Stimulated activated CD8-positive, alpha-beta memory T cell treated with anti-CD3 and anti-CD28 coated beads, Interleukin-7, amount 100 ng/mL, for 1 hour (primary cell): ENCODE measurements at regions not wholly inside any gene's neighbourhood (a gene's known extent, or its start where the extent isn't known, plus 50 kb on each side); places are given as distances from the start of the nearest gene placed in this dataset.

Source experiments
- DNase-seq, 2 donors: peaks; one replicate each; pipeline ENCODE4 v3.0.0-alpha.2; 2020; ENCODE audit warnings: low read depth in 2 of 2

GRCh38 chr1:30609336-30609998 lies 113.9 kb downstream of the MATN1 start:
- DNase-seq = no peak

GRCh38 chr1:30607723-30608122 lies 115.7 kb downstream of the MATN1 start:
- no peak for DNase-seq

GRCh38 chr1:30606166-30606565 lies 117.2 kb downstream of the MATN1 start:
- DNase-seq = no peak

GRCh38 chr1:30605441-30605920 lies 117.9 kb downstream of the MATN1 start:
- no peak for DNase-seq

GRCh38 chr1:30604801-30605440 lies 118.5 kb downstream of the MATN1 start:
- DNase-seq = no peak

- DNase-seq = no peak
These were observed 120.1 kb downstream of the MATN1 start for GRCh38 chr1:30603081-30603858.

- no peak for DNase-seq
These were observed 121.9 kb downstream of the MATN1 start for GRCh38 chr1:30601316-30602085.

GRCh38 chr1:30600706-30601105 lies 122.7 kb downstream of the MATN1 start:
- DNase-seq = no peak

GRCh38 chr1:30600258-30600657 lies 123.1 kb downstream of the MATN1 start:
- DNase-seq = no peak

- DNase-seq = no peak
These were observed 123.7 kb downstream of the MATN1 start for GRCh38 chr1:30599721-30600120.

GRCh38 chr1:30598571-30599114 lies 124.7 kb downstream of the MATN1 start:
- DNase-seq = no peak

- no peak for DNase-seq
These were observed 125.7 kb downstream of the MATN1 start for GRCh38 chr1:30597711-30598110.

GRCh38 chr1:30596891-30597290 lies 126.5 kb downstream of the MATN1 start:
- no peak for DNase-seq

GRCh38 chr1:30596470-30596869 lies 126.9 kb downstream of the MATN1 start:
- DNase-seq = no peak

GRCh38 chr1:30589083-30589482 lies 134.3 kb downstream of the MATN1 start:
- no peak for DNase-seq

- DNase-seq = no peak
These were observed 134.9 kb downstream of the MATN1 start for GRCh38 chr1:30588311-30589073.

GRCh38 chr1:30586671-30587070 lies 136.7 kb downstream of the MATN1 start:
- no peak for DNase-seq

GRCh38 chr1:30579580-30579979 lies 143.8 kb downstream of the MATN1 start:
- no peak for DNase-seq

- no peak for DNase-seq
These were observed 148.3 kb downstream of the MATN1 start for GRCh38 chr1:30575066-30575465.

- DNase-seq = no peak
These were observed 151.2 kb downstream of the MATN1 start for GRCh38 chr1:30572192-30572591.

GRCh38 chr1:30571380-30571779 lies 152.0 kb downstream of the MATN1 start:
- DNase-seq = no peak
